HL-60 (cell line): ENCODE measurements at regions not wholly inside any gene's neighbourhood (a gene's known extent, or its start where the extent isn't known, plus 50 kb on each side); places are given as distances from the start of the nearest gene placed in this dataset.

Source experiments
- DNase-seq, 2 experiments: peaks; one replicate each; pipeline ENCODE4 v3.0.0-alpha.2; 2010 to 2020; ENCODE audit warnings: low read depth in 1 of 2, low spot score in 1 of 2
- H3K27ac ChIP-seq: fragments of 250-450 bp; sonication (Bioruptor Pico); replicated peaks from 2 replicates; pipeline ENCODE4 v1.5.1; 2020; ENCODE audit warnings: mild to moderate bottlenecking, moderate library complexity
- H3K27me3 ChIP-seq: fragments of 250-450 bp; sonication (Bioruptor Pico); 2 replicates; pipeline ENCODE4 v1.5.1; 2021; ENCODE audit warnings: mild to moderate bottlenecking, moderate library complexity; ENCODE audit not compliant: insufficient read depth, poor library complexity, severe bottlenecking
- H3K4me3 ChIP-seq: replicated peaks from 2 replicates; pipeline ENCODE4 v1.5.1; 2011; ENCODE audit warnings: mild to moderate bottlenecking, control low read depth, low read length; ENCODE audit not compliant: insufficient read depth
- CTCF ChIP-seq: IDR thresholded peaks from one replicate; pipeline ENCODE4 v1.5.1; 2011; ENCODE audit warnings: low read length, control low read depth, inconsistent platforms; ENCODE audit not compliant: insufficient read depth
- GABPA ChIP-seq: IDR thresholded peaks from 2 replicates; pipeline ENCODE4 v1.6.1; 2012; ENCODE audit warnings: low read depth
- POLR2AphosphoS5 ChIP-seq: IDR thresholded peaks from 2 replicates; pipeline ENCODE4 v1.6.1; 2012; ENCODE audit warnings: low read depth
- REST ChIP-seq: IDR thresholded peaks from 2 replicates; pipeline ENCODE4 v1.6.1; 2012; ENCODE audit warnings: low read depth; ENCODE audit not compliant: insufficient replicate concordance
- SPI1 ChIP-seq: IDR thresholded peaks from 2 replicates; pipeline ENCODE4 v1.6.1; 2012; ENCODE audit warnings: low read depth, mild to moderate bottlenecking, borderline replicate concordance

- no peak for TF ChIP-seq POLR2AphosphoS5
- TF ChIP-seq REST = no peak
- no peak for TF ChIP-seq GABPA
- no peak for TF ChIP-seq SPI1
- TF ChIP-seq CTCF = no peak
- no peak for DNase-seq
- H3K27me3 ChIP-seq = no peaks in the 10 kb centered on the region
- H3K27ac ChIP-seq = no peak overlapping the region
- no peak overlapping the region for H3K4me3 ChIP-seq
Observed at GRCh38 chr4:23360718-23361117, 529.1 kb downstream of the PPARGC1A start.

DNA sequence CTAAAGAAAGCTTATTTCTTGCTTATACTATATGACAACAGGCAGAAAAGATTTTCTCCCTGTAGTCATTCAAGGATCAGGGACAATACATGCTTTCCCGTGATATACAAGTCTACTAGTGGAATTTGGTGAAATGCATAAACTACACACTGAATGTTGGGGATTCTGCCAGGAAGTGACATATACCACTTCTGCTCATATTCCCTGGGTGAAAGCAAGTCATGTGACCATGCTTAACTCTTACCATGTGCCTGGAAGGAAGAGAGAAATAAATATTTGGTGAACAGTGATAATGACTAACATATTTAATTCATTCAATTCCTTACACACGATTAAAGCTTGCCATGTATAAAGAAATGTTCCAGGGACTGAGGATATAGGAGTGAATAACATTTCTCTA lies 534.6 kb downstream of the PPARGC1A start:
- DNase-seq = no peak
- no peaks in the 10 kb centered on the region for H3K27me3 ChIP-seq
- no peak for TF ChIP-seq REST
- no peak for TF ChIP-seq CTCF
- no peak for TF ChIP-seq SPI1
- TF ChIP-seq GABPA = no peak
- no peak for TF ChIP-seq POLR2AphosphoS5
- no peak overlapping the region for H3K27ac ChIP-seq
- no peak overlapping the region for H3K4me3 ChIP-seq

DNA sequence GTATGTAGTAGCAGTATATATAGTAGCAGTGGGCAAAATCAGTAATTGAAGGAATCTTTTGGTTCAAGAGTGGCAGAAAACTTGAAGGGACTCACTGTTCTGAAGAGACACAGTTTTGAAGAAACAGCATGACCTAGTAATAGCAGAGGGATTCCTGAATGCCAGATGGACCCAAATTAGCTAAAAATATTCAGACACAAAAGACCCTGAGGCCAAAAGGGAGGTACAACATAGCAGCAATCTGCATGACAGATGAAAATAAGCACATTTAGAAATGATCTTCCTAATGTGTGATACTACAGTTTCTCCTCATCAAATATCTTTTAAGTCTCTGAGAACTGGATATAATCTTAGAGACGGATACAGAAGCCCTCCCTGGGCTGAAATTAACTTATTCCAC lies 536.6 kb downstream of the PPARGC1A start:
- Histone ChIP-seq H3K27ac (no peak overlapping the region), H3K27me3 (no peaks in the 10 kb centered on the region), H3K4me3 (no peak overlapping the region)
- TF ChIP-seq GABPA = no peak
- no peak for TF ChIP-seq CTCF
- DNase-seq = no peak

DNA sequence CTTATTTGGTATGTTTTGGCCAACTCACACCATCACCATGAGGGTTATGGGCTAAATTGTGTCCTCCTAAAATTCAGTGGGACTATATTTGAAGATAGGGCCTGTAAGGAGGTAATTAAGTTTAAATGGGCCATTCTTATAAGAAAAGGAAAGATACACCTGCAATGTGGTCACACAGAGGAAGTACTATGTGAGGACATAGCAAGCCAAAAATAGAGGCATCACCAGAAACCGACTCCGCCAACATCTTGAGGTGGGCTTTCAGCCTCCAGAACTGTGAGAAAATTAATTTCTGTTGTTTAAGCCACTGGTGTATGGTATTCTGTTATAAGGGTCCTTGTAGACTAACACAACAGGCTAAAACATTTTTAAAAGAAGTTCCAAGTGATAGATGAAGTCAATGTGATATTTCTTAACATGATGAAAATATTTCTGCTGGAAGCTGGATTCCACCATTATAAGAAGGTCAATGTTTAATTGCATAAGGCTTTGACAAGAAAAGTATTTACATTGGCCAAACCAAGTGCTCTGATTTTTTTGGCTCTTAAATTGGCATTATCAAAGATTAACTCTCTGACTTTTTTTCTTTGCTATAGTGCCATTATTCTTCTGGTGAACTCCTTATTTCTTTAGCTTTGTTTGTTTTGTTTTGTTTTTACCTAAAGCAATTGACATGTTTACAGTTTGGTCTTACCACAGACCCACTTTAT lies 540.9 kb downstream of the PPARGC1A start:
- TF ChIP-seq CTCF = no peak
- TF ChIP-seq GABPA = no peak
- TF ChIP-seq REST = no peak
- no peak for TF ChIP-seq POLR2AphosphoS5
- no peak for TF ChIP-seq SPI1
- no peak overlapping the region for H3K27ac ChIP-seq
- H3K27me3 ChIP-seq = no peaks in the 10 kb centered on the region
- no peak for DNase-seq
- no peak overlapping the region for H3K4me3 ChIP-seq
